T-helper 17 cell (primary cell): ENCODE measurements at regions not wholly inside any gene's neighbourhood (a gene's known extent, or its start where the extent isn't known, plus 50 kb on each side); places are given as distances from the start of the nearest gene placed in this dataset.

Experiments
- ATAC-seq: fragments of 150-1000 bp; cut with Tn5 transposase; 2 replicates; pipeline ENCODE4 v1.10.0; 2021; ENCODE audit warnings: mild to moderate bottlenecking, moderate library complexity
- DNase-seq, 3 donors: peaks; one replicate each; pipeline versions ENCODE4 v3.0.0 to v3.0.0-alpha.2; 2020 to 2021
- H3K9me3 ChIP-seq: one replicate; pipeline ENCODE4 v1.7.0; 2013; ENCODE audit warnings: low read length, mild to moderate bottlenecking; ENCODE audit not compliant: control insufficient read depth, poor library complexity, severe bottlenecking
- H3K27ac Mint-ChIP-seq: one replicate; pipeline ENCODE4 v1.8.0; 2022; ENCODE audit warnings: mild to moderate bottlenecking, moderate library complexity, mixed read lengths
- H3K27me3 Mint-ChIP-seq: one replicate; pipeline ENCODE4 v1.8.0; 2022; ENCODE audit warnings: mixed read lengths
- H3K36me3 Mint-ChIP-seq: one replicate; pipeline ENCODE4 v1.8.0; 2022; ENCODE audit warnings: low read depth, mixed read lengths
- H3K4me1 Mint-ChIP-seq: one replicate; pipeline ENCODE4 v1.8.0; 2022; ENCODE audit warnings: mild to moderate bottlenecking, mixed read lengths
- H3K4me3 Mint-ChIP-seq: one replicate; pipeline ENCODE4 v1.8.0; 2022; ENCODE audit warnings: mild to moderate bottlenecking, moderate library complexity, mixed read lengths

- ATAC-seq = no peak
Measured at GRCh38 chr10:107829161-107829560, 664.7 kb upstream of the SORCS1 start.

GRCh38 chr10:107826171-107826570, 661.7 kb upstream of the SORCS1 start:
- no peaks in the 10 kb centered on the region for H3K9me3 ChIP-seq
- no peak for ATAC-seq
- Mint-ChIP-seq H3K27me3 (no peaks in the 10 kb centered on the region), H3K4me1 (no peaks in the 10 kb centered on the region), H3K36me3 (no peaks in the 10 kb centered on the region), H3K4me3 (no peak overlapping the region), H3K27ac (no peak overlapping the region)
- no peak for DNase-seq

More at GRCh38 chr10:107829161-107829560, 664.7 kb upstream of the SORCS1 start:
- H3K9me3 ChIP-seq = no peaks in the 10 kb centered on the region
- no peaks in the 10 kb centered on the region for H3K36me3 Mint-ChIP-seq
- no peak overlapping the region for H3K27ac Mint-ChIP-seq
- H3K27me3 Mint-ChIP-seq = no peaks in the 10 kb centered on the region
- no peak for DNase-seq
- no peak overlapping the region for H3K4me3 Mint-ChIP-seq
- H3K4me1 Mint-ChIP-seq = no peaks in the 10 kb centered on the region

- ATAC-seq = no peak
- Mint-ChIP-seq H3K36me3 (no peaks in the 10 kb centered on the region), H3K4me1 (no peaks in the 10 kb centered on the region), H3K27me3 (no peaks in the 10 kb centered on the region), H3K27ac (no peak overlapping the region), H3K4me3 (no peak overlapping the region)
- no peak for DNase-seq
- no peaks in the 10 kb centered on the region for H3K9me3 ChIP-seq
Measured at GRCh38 chr10:107814865-107815487, 650.5 kb upstream of the SORCS1 start.

GRCh38 chr10:107813451-107814162, 649.1 kb upstream of the SORCS1 start:
- H3K27ac Mint-ChIP-seq = no peak overlapping the region
- no peaks in the 10 kb centered on the region for H3K27me3 Mint-ChIP-seq
- H3K9me3 ChIP-seq = no peaks in the 10 kb centered on the region
- DNase-seq (no peak), ATAC-seq (no peak)
- H3K4me3 Mint-ChIP-seq = no peak overlapping the region
- no peaks in the 10 kb centered on the region for H3K4me1 Mint-ChIP-seq
- no peaks in the 10 kb centered on the region for H3K36me3 Mint-ChIP-seq

GRCh38 chr10:107809889-107810288, 645.4 kb upstream of the SORCS1 start:
- no peaks in the 10 kb centered on the region for H3K27me3 Mint-ChIP-seq
- no peaks in the 10 kb centered on the region for H3K36me3 Mint-ChIP-seq
- no peak overlapping the region for H3K27ac Mint-ChIP-seq
- H3K4me1 Mint-ChIP-seq = no peaks in the 10 kb centered on the region
- ATAC-seq = no peak
- H3K9me3 ChIP-seq = no peaks in the 10 kb centered on the region
- H3K4me3 Mint-ChIP-seq = no peak overlapping the region
- DNase-seq = no peak

- ATAC-seq = no peak
- no peak for DNase-seq
- no peaks in the 10 kb centered on the region for H3K9me3 ChIP-seq
- Mint-ChIP-seq H3K27me3 (no peaks in the 10 kb centered on the region), H3K4me1 (no peaks in the 10 kb centered on the region), H3K27ac (no peak overlapping the region), H3K4me3 (no peak overlapping the region), H3K36me3 (no peaks in the 10 kb centered on the region)
Measured at GRCh38 chr10:107807836-107808235, 643.3 kb upstream of the SORCS1 start.

- no peaks in the 10 kb centered on the region for H3K27me3 Mint-ChIP-seq
- H3K27ac Mint-ChIP-seq = no peak overlapping the region
- DNase-seq (no peak), ATAC-seq (no peak)
- H3K4me1 Mint-ChIP-seq = no peaks in the 10 kb centered on the region
- H3K4me3 Mint-ChIP-seq = no peak overlapping the region
- H3K36me3 Mint-ChIP-seq = no peaks in the 10 kb centered on the region
- H3K9me3 ChIP-seq = no peaks in the 10 kb centered on the region
Measured at GRCh38 chr10:107806026-107806425, 641.5 kb upstream of the SORCS1 start.

GRCh38 chr10:107803546-107803945, 639.0 kb upstream of the SORCS1 start:
- no peaks in the 10 kb centered on the region for H3K27me3 Mint-ChIP-seq
- no peak overlapping the region for H3K4me3 Mint-ChIP-seq
- H3K27ac Mint-ChIP-seq = no peak overlapping the region
- H3K36me3 Mint-ChIP-seq = no peaks in the 10 kb centered on the region
- no peaks in the 10 kb centered on the region for H3K9me3 ChIP-seq
- no peaks in the 10 kb centered on the region for H3K4me1 Mint-ChIP-seq
- no peak for ATAC-seq
- no peak for DNase-seq

- H3K4me3 Mint-ChIP-seq = no peak overlapping the region
- H3K27me3 Mint-ChIP-seq = no peaks in the 10 kb centered on the region
- ATAC-seq = no peak
- no peak for DNase-seq
- H3K36me3 Mint-ChIP-seq = no peaks in the 10 kb centered on the region
- no peaks in the 10 kb centered on the region for H3K4me1 Mint-ChIP-seq
- H3K9me3 ChIP-seq = no peaks in the 10 kb centered on the region
- H3K27ac Mint-ChIP-seq = no peak overlapping the region
Measured at GRCh38 chr10:107800061-107800460, 635.6 kb upstream of the SORCS1 start.

- no peak overlapping the region for H3K4me3 Mint-ChIP-seq
- H3K27ac Mint-ChIP-seq = no peak overlapping the region
- H3K9me3 ChIP-seq = peaks cover 2% of the 10 kb centered on the region
- DNase-seq (no peak), ATAC-seq (no peak)
- H3K4me1 Mint-ChIP-seq = no peaks in the 10 kb centered on the region
- no peaks in the 10 kb centered on the region for H3K27me3 Mint-ChIP-seq
- H3K36me3 Mint-ChIP-seq = no peaks in the 10 kb centered on the region
Measured at GRCh38 chr10:107790271-107790670, 625.8 kb upstream of the SORCS1 start.

GRCh38 chr10:107771066-107771465, 606.6 kb upstream of the SORCS1 start:
- H3K4me3 Mint-ChIP-seq = no peak overlapping the region
- no peaks in the 10 kb centered on the region for H3K9me3 ChIP-seq
- H3K27ac Mint-ChIP-seq = no peak overlapping the region
- no peaks in the 10 kb centered on the region for H3K4me1 Mint-ChIP-seq
- H3K36me3 Mint-ChIP-seq = no peaks in the 10 kb centered on the region
- DNase-seq (no peak), ATAC-seq (no peak)
- no peaks in the 10 kb centered on the region for H3K27me3 Mint-ChIP-seq

- Mint-ChIP-seq H3K4me1 (no peaks in the 10 kb centered on the region), H3K36me3 (no peaks in the 10 kb centered on the region), H3K27ac (no peak overlapping the region), H3K27me3 (no peaks in the 10 kb centered on the region), H3K4me3 (no peak overlapping the region)
- no peaks in the 10 kb centered on the region for H3K9me3 ChIP-seq
- DNase-seq = no peak
- no peak for ATAC-seq
Measured at GRCh38 chr10:107767185-107767584, 602.7 kb upstream of the SORCS1 start.

GRCh38 chr10:107754814-107755213, 590.3 kb upstream of the SORCS1 start:
- no peak overlapping the region for H3K27ac Mint-ChIP-seq
- H3K9me3 ChIP-seq = no peaks in the 10 kb centered on the region
- H3K36me3 Mint-ChIP-seq = no peaks in the 10 kb centered on the region
- DNase-seq (no peak), ATAC-seq (no peak)
- no peaks in the 10 kb centered on the region for H3K27me3 Mint-ChIP-seq
- H3K4me1 Mint-ChIP-seq = no peaks in the 10 kb centered on the region
- no peak overlapping the region for H3K4me3 Mint-ChIP-seq

- H3K4me3 Mint-ChIP-seq = no peak overlapping the region
Measured at GRCh38 chr10:107749235-107749634, 584.7 kb upstream of the SORCS1 start.

More at GRCh38 chr10:107749235-107749634, 584.7 kb upstream of the SORCS1 start:
- H3K9me3 ChIP-seq = peaks cover 3% of the 10 kb centered on the region
- Mint-ChIP-seq H3K4me1 (no peaks in the 10 kb centered on the region), H3K27ac (no peak overlapping the region), H3K36me3 (no peaks in the 10 kb centered on the region), H3K27me3 (no peaks in the 10 kb centered on the region)
- DNase-seq (no peak), ATAC-seq (no peak)
